A673 (cell line): ENCODE measurements at regions not wholly inside any gene's neighbourhood (a gene's known extent, or its start where the extent isn't known, plus 50 kb on each side); places are given as distances from the start of the nearest gene placed in this dataset.

Source experiments
- EZH2 ChIP-seq: fragments of 200-600 bp; sonication (generic); IDR thresholded peaks from 2 replicates; pipeline ENCODE4 v1.6.1; 2017; ENCODE audit warnings: borderline replicate concordance, low read depth, mild to moderate bottlenecking, mixed read lengths, antibody characterized with exemption, low read length; ENCODE audit not compliant: poor library complexity, severe bottlenecking
- TF ChIP-seq, protein P1 (sequence below): fragments of 300-800, 200-600 bp; sonication (generic); conservative IDR thresholded peaks from 2 replicates; pipeline ENCODE4 v1.5.1; 2017; ENCODE audit warnings: low read depth, mild to moderate bottlenecking, antibody characterized with exemption, low read length, moderate library complexity, mixed read lengths

DNA sequence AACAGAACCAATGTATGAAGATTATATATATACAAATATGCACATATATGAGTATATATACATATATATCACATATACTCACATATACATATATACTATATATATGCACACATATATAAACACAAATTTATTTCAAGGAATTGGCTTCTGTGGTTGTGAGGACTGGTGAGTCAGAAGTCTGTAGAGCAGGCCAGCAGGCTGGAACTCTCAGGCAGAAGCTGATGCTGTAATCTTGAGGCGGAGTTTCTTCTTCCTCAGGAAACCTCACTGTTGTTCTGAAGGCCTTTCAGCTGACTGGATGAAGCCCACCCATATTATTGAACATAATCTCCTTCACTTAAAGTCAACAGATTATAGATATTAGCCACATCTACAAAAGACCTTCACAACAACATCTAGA, 143.9 kb upstream of the CREB1 start:
- TF ChIP-seq, protein P1, sequence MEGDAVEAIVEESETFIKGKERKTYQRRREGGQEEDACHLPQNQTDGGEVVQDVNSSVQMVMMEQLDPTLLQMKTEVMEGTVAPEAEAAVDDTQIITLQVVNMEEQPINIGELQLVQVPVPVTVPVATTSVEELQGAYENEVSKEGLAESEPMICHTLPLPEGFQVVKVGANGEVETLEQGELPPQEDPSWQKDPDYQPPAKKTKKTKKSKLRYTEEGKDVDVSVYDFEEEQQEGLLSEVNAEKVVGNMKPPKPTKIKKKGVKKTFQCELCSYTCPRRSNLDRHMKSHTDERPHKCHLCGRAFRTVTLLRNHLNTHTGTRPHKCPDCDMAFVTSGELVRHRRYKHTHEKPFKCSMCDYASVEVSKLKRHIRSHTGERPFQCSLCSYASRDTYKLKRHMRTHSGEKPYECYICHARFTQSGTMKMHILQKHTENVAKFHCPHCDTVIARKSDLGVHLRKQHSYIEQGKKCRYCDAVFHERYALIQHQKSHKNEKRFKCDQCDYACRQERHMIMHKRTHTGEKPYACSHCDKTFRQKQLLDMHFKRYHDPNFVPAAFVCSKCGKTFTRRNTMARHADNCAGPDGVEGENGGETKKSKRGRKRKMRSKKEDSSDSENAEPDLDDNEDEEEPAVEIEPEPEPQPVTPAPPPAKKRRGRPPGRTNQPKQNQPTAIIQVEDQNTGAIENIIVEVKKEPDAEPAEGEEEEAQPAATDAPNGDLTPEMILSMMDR: no peak
- TF ChIP-seq EZH2: no peak
